GM13977 (cell line): ENCODE measurements at regions not wholly inside any gene's neighbourhood (a gene's known extent, or its start where the extent isn't known, plus 50 kb on each side); places are given as distances from the start of the nearest gene placed in this dataset.

ENCODE experiments used
- DNase-seq: peaks from one replicate; pipeline ENCODE4 v3.0.0; 2012; ENCODE audit warnings: low spot score
- CTCF ChIP-seq: IDR thresholded peaks from 2 replicates; pipeline ENCODE4 v1.5.1; 2012; ENCODE audit warnings: mild to moderate bottlenecking, control low read depth; ENCODE audit not compliant: insufficient read depth; ENCODE audit errors: extremely low read depth, missing control alignments
- in situ Hi-C: fragments of 300-500 bp; cut with MboI; formaldehyde crosslinking; loops from one replicate; pipeline ENCODE4 v1.12.0; 2022; ENCODE audit warnings: low sequenced_read_pairs, low pct_unique_long_range_greater_than_20kb, mixed read lengths, inconsistent platforms; ENCODE audit not compliant: unreplicated experiment

- TF ChIP-seq CTCF = no peak
- DNase-seq = no peak
- in situ Hi-C loops = no loop called here
Measured at GRCh38 chr7:153382641-153383101, 623.1 kb downstream of the ACTR3B start.

- in situ Hi-C loops = no loop called here
- TF ChIP-seq CTCF = no peak
Measured at GRCh38 chr7:153383781-153384180, 624.2 kb downstream of the ACTR3B start.

GRCh38 chr7:153385502-153385901 is 626.0 kb downstream of the ACTR3B start:
- DNase-seq = no peak
- in situ Hi-C loops = no loop called here

More at GRCh38 chr7:153383781-153384180, 624.2 kb downstream of the ACTR3B start:
- DNase-seq = no peak

GRCh38 chr7:153386556-153386955 is 627.0 kb downstream of the ACTR3B start:
- no peak for DNase-seq
- in situ Hi-C loops = no loop called here

More at GRCh38 chr7:153385502-153385901, 626.0 kb downstream of the ACTR3B start:
- no peak for TF ChIP-seq CTCF

GRCh38 chr7:153388611-153389010 is 629.1 kb downstream of the ACTR3B start:
- in situ Hi-C loops = no loop called here
- DNase-seq = no peak
- no peak for TF ChIP-seq CTCF

More at GRCh38 chr7:153386556-153386955, 627.0 kb downstream of the ACTR3B start:
- TF ChIP-seq CTCF = no peak

GRCh38 chr7:153389261-153389660 is 629.7 kb downstream of the ACTR3B start:
- TF ChIP-seq CTCF = no peak
- no peak for DNase-seq
- in situ Hi-C loops = no loop called here

- no peak for TF ChIP-seq CTCF
- in situ Hi-C loops = no loop called here
- DNase-seq = no peak
Measured at GRCh38 chr7:153390955-153391354, 631.4 kb downstream of the ACTR3B start.
